GM19240 (cell line): ENCODE measurements at regions not wholly inside any gene's neighbourhood (a gene's known extent, or its start where the extent isn't known, plus 50 kb on each side); places are given as distances from the start of the nearest gene placed in this dataset.
"Not testable (repeated sequence)": the region's sequence is repeated elsewhere in the genome, so short reads cannot be mapped to it uniquely, and the experiment has no call there.

Experiments used
- DNase-seq: peaks from one replicate; pipeline ENCODE4 v3.0.0; 2011; ENCODE audit warnings: low spot score; ENCODE audit not compliant: insufficient read length

DNA sequence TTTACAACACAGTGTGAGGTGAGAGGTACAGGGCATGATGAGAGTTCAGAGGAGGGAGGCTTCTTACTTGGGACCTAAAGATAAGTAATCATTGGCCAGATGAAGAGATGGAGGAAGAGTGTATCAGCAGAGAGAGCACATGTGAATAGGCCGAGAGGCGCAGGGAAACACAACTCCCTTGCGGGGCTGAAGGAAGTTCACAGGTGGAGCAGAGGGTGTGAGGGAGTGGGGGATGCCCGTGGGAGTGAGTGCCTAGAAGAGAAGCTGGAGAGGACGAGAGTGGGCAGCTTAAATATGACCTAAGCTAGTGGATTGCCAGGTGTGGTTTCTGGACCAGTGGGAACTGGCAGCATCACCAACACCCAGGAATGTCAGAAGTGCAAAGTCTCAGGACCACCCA, 98.2 kb upstream of the TBC1D5 start:
- DNase-seq = no peak

DNA sequence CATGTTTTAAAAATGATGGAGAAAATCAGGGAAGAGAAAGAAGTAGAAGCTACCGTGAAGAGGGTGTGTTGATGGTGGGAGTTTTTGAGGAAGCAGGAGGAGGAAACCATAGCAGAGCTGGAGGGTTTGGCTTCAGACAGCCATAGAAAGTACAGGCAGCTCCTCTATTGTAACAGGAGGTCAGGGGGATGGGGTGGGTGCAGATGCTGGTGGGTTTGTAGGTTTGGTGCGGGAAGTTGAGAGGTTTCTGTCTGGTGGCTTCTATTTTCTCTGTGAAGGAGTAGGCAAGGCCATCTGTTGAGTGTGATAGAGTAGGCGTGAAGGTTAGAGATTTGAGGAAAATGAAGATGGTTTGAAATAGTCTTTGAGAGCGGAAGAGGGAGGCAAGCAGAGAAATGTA, 97.7 kb upstream of the TBC1D5 start:
- no peak for DNase-seq

DNA sequence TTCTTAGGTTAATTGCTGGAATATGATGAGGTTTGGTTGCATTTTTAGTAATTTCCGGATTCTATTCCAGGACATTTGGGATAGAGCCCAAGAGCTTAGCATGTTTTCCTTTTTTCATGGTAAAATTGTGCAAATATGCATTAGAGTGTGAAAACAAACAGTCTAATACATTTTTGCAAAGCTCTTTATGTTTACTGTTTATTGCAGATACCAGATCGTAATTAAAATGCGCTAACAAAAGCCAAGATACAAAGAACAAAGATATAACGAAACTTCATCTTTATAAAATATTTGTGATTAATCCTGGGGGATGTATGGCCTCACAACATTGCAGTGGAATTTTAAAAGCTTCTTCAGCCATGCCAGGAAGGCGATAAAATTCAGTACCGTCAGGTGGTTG, 94.5 kb upstream of the TBC1D5 start:
- DNase-seq = no peak

DNA sequence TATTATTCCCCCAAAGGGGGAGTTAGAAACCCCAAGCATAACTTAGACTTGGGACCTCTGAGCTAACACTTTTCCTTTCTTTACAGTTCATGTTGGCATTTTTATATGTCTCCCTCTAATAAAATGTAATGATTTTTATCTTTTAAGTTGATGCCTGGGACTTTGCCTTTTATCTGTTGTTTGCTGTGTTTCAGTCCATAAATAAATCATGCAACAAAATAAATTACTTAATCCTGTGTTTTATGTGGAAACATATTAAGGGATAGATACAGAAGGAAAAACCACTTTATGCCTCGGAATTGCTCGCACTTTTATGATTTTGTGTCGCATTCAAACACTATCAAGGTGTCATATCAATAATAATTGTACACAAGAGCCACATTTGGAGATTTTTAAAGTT, 93.7 kb upstream of the TBC1D5 start:
- DNase-seq = no peak

DNA sequence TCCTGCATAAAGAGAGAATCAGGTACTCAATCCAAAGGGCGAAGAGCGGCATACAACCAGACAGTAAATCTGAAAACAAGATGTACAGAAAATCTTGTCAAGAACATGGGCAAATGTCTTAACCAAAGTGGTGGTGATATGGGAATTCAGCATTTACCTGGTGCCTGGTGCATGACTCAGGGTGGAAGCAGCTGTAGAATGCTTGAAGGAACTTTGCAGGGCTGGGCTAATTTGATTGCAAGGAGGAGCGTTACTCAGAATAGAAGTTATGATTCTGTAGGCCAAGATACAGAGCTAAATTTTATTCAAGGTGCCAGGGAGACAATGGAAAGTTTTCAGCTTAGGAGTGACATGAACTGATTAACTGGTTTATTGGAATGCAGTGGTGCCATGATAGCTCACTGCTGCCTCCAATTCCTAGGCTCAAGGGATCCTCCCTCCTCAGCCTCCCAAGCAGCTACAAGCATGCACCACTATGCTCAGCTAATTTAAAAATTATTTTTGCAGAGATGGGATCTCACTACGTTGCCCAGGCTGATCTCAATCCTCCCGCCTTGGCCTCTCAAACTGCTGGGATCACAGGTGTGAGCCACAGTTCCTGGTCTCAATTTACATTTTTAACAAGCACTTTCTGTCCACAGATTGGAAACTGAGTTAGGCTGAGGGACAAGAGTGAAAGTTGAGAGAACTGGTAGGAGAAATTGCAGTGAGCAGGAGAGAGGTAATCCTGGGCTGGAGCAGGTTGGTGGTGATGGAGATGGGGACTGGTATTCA, 91.5 kb upstream of the TBC1D5 start:
- no peak for DNase-seq

DNA sequence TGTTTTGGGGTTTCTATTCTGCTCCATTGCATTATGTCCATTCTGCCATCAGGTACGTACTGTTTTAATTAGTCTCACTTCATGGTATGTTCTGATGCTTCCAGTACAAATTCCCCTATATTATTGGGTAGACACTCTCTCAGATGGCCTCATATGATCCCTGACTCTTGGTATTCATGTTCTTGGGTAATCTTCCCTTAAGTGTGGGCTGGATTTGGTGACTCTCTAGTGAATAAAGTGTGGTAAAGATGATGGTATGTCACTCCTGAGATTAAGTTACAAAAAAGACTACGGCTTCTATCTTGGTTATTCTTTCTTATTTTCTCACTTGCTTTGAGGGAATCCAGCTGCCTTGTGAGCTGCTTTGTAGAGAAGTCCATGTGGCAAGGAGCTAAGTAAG, 89.6 kb upstream of the TBC1D5 start:
- no peak for DNase-seq

DNA sequence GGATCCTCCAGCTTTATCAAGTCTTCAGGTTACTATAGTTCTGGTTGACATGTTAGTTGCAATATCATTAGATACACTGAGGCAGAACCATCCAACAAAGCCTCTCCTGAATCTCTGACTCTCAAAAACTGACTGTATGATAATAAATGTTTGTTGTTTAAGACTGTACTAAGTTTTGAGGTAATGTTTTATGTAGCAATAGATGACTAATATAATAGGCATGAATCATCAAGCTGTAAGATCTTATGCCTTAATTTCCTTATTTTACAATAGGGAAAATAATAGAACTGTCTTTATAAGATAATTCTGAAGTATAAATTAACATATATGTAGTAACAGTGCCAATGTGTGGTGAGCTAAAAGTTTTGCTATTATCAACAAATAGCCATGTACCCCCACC, 88.9 kb upstream of the TBC1D5 start:
- DNase-seq = no peak

DNA sequence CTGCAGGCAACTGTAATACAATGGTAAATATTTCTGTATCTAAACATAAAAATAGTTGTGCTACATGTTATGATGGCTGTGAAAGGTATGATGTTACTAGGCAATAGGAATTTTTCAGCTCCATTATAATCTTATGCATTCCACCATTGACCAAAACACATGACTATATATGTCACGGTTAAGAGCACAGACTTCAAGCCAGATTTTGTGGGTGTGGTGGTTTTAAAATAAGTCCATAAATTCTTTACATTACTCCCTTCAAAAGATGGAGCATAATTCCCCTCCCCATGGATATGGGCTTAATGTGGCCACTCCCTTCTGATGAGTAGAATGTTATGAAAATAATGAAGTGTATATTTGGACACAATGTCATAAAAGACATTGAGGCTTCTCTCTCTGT, 88.4 kb upstream of the TBC1D5 start:
- no peak for DNase-seq

DNA sequence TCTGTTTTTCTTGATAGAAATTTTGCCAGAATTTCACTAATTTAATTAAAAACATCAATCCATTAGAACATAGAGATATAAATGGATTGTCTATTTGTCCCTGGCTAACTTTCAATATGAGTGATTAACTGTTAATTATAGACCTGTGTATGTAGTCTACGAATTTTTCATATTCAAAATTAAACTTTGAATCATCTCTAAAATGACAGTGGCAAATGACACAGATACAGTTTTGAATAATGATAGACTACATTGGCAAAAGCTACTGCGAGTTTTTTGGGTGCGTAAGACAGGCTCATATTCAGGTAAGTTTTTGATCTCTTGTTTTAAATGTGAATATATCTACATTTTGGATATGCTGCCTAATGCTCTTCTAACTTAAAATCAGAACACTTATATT, 86.0 kb upstream of the TBC1D5 start:
- DNase-seq = no peak

DNA sequence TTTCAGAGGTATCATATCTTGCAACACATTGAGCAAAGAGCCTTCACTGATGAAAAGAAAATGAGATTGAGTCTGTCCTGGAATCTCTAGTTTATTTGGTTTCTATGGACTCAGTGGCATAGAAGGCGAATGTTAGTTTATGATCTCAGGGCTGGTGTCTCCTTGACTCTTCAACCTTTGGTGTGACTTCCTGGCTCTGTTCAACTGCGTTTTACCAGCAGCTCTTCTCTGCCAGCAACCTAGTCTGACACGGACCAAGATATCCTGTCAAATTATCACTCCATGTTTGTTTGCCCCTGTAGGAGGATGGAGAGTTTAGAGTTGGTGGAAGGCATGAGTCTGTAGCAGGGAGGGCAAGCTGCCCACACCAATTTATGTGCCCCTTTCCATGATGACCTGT, 82.9 kb upstream of the TBC1D5 start:
- DNase-seq = no peak

DNA sequence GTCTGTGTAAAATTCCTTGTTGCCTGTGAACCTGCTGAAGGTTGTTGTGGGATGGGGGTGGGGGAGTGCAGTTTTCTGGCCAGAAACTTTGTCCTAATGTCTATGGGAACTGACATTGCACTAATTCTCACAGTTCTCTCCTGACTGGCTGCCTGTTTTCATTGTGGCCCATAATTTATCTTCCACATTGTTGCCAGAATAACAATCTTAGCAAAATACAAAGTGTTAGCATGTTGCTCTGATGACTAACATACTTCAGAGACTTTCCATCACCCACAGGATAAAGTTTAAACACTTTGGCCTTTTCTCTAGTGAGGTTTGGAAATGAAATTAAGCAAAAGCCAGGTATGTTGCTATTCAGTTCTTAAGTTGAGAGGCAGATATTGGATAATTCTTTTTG, 81.4 kb upstream of the TBC1D5 start:
- DNase-seq = no peak

DNA sequence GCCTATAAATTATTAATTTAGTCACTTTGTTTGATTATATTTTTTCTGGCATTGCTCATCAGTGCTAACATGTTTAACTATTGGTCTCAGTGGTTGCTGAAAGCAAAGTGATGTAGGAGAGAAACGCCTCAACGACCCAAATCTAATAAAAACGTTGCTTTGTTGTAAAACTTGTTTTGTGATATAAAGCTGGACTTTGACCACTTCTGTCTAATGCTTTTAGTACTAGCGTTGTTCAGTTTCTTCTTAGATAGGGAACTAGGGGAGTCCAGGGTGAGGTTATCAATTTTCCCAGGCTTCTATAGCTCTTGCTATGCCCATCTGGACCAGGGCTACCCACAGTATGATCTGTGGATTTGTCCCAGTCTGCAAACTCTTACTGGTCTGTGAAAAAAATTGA, 80.6 kb upstream of the TBC1D5 start:
- DNase-seq = no peak

DNA sequence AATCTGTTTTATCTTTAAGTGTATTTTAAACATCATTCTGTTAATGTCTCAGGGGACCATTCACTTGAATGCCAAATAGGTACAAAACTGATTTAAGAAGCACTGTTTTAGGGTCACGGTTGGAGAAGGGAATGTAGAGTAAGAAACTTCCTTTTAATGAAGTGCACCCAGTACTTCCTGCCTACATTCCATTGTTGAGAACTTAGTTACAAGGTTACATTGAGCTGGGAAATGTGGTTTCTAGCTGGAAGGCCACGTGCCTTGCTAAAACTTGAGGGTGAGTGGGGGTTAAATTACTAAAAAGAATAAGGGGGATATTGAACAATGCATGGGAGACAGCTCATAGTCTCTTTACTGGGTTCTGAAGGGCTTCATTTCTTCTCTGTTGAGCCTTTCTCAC, 78.3 kb upstream of the TBC1D5 start:
- DNase-seq = no peak

DNA sequence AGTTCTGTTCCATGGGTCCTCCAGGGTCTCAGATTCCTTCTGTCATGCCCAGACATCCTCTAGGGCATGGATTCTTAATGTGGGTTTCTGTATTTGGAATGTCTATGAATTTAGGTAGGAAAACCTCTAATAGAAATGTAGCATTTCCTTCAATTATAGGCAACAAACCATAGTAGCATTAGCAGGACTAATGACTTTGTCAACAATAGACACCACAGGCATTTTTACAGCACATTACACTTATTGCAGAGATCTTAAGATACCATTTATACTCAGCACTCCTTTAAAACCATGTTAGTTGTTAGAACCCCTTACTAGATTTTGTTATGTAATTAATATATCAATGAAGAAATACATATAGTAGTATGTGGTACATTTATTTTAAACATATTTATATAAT, 77.8 kb upstream of the TBC1D5 start:
- no peak for DNase-seq

DNA sequence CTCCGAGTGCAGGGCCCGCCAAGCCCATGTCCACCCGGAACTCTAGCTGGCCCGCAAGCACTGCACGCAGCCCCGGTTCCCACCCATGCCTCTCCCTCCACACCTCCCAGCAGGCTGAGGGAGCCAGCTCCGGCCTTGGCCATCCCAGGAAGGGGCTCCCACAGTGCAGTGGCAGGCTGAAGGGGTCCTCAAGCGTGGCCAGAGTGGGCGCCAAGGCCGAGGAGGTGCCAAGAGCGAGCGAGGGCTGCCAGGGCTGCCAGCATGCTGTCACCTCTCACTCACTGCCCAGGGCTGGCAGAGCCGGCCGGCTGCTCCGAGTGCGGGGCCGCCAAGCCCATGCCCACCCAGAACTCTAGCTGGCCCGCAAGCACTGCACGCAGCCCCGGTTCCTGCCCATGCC, 75.5 kb upstream of the TBC1D5 start:
- DNase-seq = not testable (repeated sequence)

DNA sequence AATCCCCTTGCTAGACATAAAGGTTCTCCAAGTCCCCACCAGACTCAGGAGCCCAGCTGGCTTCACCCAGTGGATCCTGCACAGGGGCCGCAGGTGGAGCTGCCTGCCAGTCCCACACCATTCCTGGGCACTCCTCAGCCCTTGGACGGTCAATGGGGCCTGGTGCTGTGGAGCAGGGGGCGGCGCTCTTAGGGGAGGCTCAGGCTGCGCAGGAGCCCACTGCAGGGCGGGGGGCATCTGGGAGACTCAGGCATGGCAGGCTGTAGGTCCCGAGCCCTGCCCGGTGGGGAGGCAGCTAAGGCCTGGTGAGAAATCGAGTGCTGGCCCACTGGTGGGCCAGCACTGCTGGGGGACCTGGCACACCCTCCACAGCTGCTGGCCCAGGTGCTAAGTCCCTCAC, 75.1 kb upstream of the TBC1D5 start:
- no peak for DNase-seq

DNA sequence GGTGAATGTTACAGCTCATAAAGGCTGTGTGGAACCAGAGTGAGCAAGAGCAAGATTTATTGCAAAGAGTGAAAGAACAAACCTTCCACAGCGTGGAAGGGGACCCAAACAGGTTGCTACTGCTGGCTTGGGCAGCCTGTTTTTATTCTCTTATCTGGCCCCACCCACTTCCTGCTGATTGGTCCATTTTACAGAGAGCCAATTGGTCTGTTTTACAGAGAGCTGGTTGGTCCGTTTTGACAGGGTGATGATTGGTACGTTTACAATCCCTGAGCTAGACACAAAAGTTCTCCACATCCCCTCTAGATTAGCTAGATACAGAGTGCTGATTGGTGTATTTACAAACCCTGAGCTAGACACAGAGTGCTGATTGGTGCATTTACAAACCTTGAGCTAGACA, 74.4 kb upstream of the TBC1D5 start:
- not testable (repeated sequence) for DNase-seq

DNA sequence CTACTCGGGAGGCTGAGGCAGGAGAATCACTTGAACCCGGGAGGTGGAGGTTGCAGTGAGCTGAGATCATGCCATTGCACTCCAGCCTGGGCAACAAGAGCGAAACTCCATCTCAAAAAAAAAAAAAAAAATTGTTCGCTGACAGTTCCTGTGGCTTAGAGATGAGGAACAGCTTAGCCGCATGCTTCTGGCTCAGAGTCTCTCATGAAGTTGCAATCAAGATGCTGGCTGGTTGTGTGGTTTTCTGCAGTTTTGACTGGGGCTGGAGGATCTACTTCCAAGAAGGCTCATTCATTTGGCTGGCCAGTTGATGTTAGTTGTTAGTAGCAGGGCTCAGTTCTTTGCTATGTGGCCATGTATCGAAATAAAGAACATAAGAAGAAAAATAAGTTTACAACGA, 69.9 kb upstream of the TBC1D5 start:
- not testable (repeated sequence) for DNase-seq

DNA sequence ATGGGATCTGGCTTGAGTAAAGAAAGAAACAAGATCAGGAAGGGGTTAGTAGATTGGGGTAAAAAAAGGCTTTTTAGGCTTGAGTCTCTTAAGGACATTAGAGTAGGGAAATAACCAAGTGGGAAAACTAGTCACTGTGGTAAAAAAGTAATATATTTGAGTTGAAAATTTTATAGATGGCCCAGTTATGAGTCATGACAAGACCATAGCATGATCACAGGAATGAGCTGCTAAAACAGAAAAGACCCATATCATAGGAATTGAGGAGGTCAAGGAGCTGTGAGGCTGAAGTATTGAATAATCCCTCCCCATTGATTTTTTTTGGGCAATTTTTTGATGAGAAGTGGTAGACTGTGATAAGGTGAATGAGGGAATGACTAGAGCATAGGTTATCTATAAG, 69.2 kb upstream of the TBC1D5 start:
- no peak for DNase-seq

DNA sequence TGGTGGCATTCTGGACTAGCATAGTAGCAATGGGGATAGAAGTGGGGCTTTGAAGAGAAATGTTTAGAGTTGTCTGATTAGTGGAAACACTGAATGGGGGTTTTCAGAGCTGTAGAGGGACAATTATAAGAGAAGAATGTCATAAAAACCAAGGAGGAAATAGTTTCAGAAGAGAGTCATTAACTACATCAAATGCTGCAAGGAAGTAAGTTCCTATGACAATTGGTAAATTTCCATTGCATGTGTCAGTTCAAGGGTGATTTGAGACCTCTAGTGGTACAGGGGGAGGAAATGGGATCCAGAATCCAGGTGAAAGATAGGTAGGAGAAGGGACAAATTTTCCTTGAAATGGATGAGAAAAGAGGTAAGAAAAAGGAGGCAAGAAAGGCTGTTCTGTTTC, 68.3 kb upstream of the TBC1D5 start:
- no peak for DNase-seq

DNA sequence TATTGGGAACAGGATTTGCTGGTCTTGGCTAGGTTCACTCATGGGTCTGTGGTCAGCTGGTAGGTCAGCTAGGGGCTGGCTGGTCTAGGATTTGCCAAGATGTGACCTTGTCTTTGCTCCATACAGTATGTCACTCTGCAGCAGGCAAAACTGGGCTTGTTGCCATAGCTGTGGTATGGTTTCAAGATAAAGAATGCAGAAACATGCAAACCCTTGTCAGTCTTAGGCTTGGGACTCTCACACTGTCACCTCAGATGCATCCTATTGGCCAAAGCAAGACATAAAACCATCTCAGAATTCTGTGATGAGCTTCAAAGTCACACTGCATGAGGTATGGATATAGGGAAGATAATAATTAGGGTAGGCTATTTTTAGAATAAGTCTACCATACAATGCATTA, 66.6 kb upstream of the TBC1D5 start:
- DNase-seq = no peak

DNA sequence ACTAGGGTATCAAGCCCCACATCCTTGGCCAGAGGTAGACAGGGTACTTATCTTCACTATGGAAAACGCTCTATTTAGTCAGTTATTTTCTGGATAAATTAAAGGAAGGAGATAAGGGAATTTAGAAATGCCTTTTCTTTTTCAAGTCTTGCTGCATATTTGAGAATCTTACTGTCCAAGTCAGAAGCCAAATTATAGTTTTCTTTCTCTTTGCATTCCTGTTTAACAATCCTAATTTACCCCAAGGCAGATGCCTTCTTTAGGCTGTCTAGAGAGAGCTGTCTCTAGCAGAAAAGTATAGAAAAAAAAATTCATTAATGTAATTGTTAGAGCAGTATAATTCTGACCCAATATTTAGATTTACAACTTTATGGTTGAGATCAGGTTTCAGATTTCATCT, 64.4 kb upstream of the TBC1D5 start:
- no peak for DNase-seq

DNA sequence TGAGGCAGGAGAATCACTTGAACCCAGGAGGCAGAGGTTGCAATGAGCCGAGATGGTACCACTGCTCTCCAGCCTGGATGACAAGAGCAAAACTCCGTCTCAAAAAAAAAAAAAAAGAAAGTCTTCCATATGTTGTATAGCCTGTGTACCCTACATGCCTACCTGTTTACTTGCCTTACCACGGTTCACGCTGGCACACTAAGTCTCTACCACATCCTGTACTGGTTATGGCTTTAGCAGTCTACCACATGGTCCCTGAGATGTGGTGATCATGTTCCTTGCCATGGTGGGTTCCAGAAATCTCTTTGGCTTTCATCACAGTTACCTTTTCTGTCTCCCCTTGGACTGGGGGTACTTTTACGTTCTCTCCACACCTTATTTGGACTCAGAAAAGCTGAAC, 63.8 kb upstream of the TBC1D5 start:
- no peak for DNase-seq

DNA sequence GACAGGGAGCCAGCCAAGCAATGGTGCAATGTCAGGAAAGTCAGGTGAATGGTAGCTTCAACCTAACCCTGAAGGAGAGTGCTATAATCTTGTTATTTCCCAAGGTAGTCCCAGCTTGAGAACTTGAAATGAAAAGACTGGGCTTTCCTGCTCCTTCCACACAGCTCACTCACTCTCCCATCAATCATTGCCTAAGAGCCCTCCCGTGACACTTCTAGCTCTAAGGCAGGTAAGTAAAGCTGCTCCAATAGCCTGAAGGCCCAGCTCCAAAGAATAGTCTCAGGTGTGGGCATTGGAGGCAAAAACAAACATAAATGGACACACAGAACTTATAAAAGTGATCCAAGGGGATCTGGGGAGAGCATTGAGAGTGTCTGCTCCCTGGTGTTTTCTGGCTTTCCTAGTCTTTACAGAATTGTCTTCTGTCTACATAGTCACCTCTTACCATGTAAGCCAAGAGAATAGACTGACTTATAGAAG, 63.1 kb upstream of the TBC1D5 start:
- DNase-seq = no peak
